Right lobe of liver (tissue), 6 donors: ENCODE measurements at regions not wholly inside any gene's neighbourhood (a gene's known extent, or its start where the extent isn't known, plus 50 kb on each side); places are given as distances from the start of the nearest gene placed in this dataset.

Experiments used
- ATAC-seq, 4 donors: fragments of 200-7000 bp; cut with Tn5 transposase; one replicate each; pipeline ENCODE4 v1.9.1; 2020; ENCODE audit warnings: mild to moderate bottlenecking in 4 of 4, moderate library complexity in 4 of 4
- DNase-seq, 3 donors: peaks; one replicate each; pipeline ENCODE4 v3.0.0-alpha.2; 2020
- H3K27ac ChIP-seq, 3 donors: fragments of 200-600 bp; one replicate each; pipeline ENCODE4 v1.8.0; 2022
- H3K27me3 ChIP-seq, 2 donors: fragments of 200-600 bp; one replicate each; pipeline ENCODE4 v1.8.0; 2022
- H3K36me3 ChIP-seq, 4 donors: fragments of 200-600 bp; sonication (generic) in 1 of 4; one replicate each; pipeline versions ENCODE4 v1.5.1 to v1.8.0; 2017 to 2022; ENCODE audit warnings: control low read depth in 1 of 4
- H3K4me1 ChIP-seq, 4 donors: fragments of 200-600 bp; sonication (generic) in 1 of 4; one replicate each; pipeline versions ENCODE4 v1.5.1 to v1.8.0; 2017 to 2022; ENCODE audit warnings: control low read depth in 1 of 4
- H3K4me3 ChIP-seq, 3 donors: fragments of 200-600 bp; one replicate each; pipeline ENCODE4 v1.8.0; 2022
- H3K9me3 ChIP-seq, 4 donors: fragments of 200-600 bp; sonication (generic) in 1 of 4; one replicate each; pipeline versions ENCODE4 v1.5.1 to v1.8.0; 2017 to 2022; ENCODE audit warnings: control low read depth in 1 of 4
- POLR2A ChIP-seq: fragments of 450-650 bp; IDR thresholded peaks from one replicate; pipeline ENCODE4 v1.6.1; 2017; ENCODE audit warnings: antibody characterized with exemption, mild to moderate bottlenecking
- WGBS: methylation state at CpG from one replicate; pipeline ENCODE4 v1.1.6; 2018; ENCODE audit warnings: low coverage, low lambda C conversion rate; ENCODE audit not compliant: insufficient coverage; ENCODE audit errors: missing lambda C conversion rate; 5-methylcytosine and 5-hydroxymethylcytosine counted together
- intact Hi-C, 2 donors: fragments of 100-400 bp; cut with DNase I; formaldehyde crosslinking; loops; one replicate each; pipeline versions ENCODE4 v1.11.2 to v1.14.1; 2022
- TF ChIP-seq, protein P1 (sequence below), 4 donors: fragments of 200-600 bp in 3 of 4; fragments of 450-650 bp in 1 of 4; IDR thresholded peaks; one replicate each; pipeline versions ENCODE4 v1.5.1 to v1.8.0; 2016 to 2022; ENCODE audit warnings: antibody characterized with exemption in 4 of 4, mild to moderate bottlenecking in 2 of 4
- donor health status: DM: no; HTN: yes; CAD: no.
- donor health status: DM: no; HTN: no; CAD: no.
- donor health status: DM: no; HTN: no; CAD: no.
- donor health status: DM: no; HTN: yes; CAD: no.
- donor health status: DM: no; HTN: yes; CAD: no.

GRCh38 chr3:78430741-78431140, 1337.1 kb downstream of the ROBO1 start:
- Histone ChIP-seq H3K9me3 (no peaks in the 10 kb centered on the region), H3K4me1 (no peaks in the 10 kb centered on the region), H3K36me3 (no peaks in the 10 kb centered on the region), H3K27me3 (no peaks in the 10 kb centered on the region), H3K4me3 (no peak overlapping the region), H3K27ac (no peak overlapping the region)
- WGBS, result 36% methylated on average over 1 of the region's 1 CpG
- no peak for TF ChIP-seq POLR2A
- intact Hi-C loops, result no loop called here
- DNase-seq, result no peak
- no peak for ATAC-seq

DNA sequence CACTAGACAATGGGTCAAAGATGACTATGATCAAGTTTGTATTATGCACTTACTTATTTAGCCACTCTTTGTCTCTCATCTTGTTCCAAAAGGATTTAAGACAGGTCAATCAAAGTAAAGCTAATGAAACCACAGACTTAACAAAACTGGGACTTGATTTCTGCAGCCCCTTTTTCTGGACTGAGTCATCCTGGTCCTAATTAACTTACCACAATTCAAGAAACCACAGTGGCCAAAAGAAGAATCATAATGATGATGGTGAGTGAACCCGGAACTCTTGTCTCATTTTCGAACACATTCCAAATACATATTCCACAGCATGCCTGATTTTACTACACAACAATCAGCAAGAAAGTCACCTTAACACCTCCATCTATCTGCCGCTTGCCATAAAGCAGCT, 1333.0 kb downstream of the ROBO1 start:
- ATAC-seq, result no peak
- Histone ChIP-seq H3K27ac (no peak overlapping the region), H3K36me3 (no peaks in the 10 kb centered on the region), H3K9me3 (no peaks in the 10 kb centered on the region), H3K27me3 (no peaks in the 10 kb centered on the region), H3K4me1 (no peaks in the 10 kb centered on the region), H3K4me3 (no peak overlapping the region)
- WGBS, result 68% methylated on average over 3 of the region's 3 CpGs
- no peak for DNase-seq
- intact Hi-C loops, result no loop called here
- TF ChIP-seq POLR2A, result no peak
- TF ChIP-seq, protein P1, sequence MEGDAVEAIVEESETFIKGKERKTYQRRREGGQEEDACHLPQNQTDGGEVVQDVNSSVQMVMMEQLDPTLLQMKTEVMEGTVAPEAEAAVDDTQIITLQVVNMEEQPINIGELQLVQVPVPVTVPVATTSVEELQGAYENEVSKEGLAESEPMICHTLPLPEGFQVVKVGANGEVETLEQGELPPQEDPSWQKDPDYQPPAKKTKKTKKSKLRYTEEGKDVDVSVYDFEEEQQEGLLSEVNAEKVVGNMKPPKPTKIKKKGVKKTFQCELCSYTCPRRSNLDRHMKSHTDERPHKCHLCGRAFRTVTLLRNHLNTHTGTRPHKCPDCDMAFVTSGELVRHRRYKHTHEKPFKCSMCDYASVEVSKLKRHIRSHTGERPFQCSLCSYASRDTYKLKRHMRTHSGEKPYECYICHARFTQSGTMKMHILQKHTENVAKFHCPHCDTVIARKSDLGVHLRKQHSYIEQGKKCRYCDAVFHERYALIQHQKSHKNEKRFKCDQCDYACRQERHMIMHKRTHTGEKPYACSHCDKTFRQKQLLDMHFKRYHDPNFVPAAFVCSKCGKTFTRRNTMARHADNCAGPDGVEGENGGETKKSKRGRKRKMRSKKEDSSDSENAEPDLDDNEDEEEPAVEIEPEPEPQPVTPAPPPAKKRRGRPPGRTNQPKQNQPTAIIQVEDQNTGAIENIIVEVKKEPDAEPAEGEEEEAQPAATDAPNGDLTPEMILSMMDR (IDR thresholded peaks at IDR 0.05), result no peak

DNA sequence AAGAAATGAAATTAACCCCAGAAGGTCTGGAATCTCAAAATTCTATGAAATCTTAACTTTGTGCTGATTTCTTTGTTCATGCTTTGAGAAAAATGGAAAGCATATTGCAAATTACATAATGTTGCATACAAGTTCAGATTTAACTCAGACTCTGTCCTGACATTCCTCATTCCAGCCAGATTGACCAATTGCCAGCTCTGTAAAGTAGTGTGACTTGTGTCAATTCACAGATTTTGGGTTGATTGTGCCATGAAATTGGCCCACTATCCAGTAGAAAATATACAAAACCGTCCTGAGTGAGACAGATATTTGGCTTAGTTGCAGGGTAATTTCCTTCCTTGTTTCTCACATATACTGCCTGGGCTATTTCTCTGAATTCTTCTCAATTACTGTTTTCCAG, 1312.6 kb downstream of the ROBO1 start:
- Histone ChIP-seq H3K4me1 (no peaks in the 10 kb centered on the region), H3K9me3 (no peaks in the 10 kb centered on the region), H3K36me3 (no peaks in the 10 kb centered on the region), H3K27ac (no peak overlapping the region), H3K27me3 (no peaks in the 10 kb centered on the region), H3K4me3 (no peak overlapping the region)
- no peak for ATAC-seq
- TF ChIP-seq, protein P1 (IDR thresholded peaks at IDR 0.05), result no peak
- TF ChIP-seq POLR2A, result no peak
- intact Hi-C loops, result no loop called here
- 29% methylated on average over 1 of the region's 1 CpG for WGBS
- no peak for DNase-seq

DNA sequence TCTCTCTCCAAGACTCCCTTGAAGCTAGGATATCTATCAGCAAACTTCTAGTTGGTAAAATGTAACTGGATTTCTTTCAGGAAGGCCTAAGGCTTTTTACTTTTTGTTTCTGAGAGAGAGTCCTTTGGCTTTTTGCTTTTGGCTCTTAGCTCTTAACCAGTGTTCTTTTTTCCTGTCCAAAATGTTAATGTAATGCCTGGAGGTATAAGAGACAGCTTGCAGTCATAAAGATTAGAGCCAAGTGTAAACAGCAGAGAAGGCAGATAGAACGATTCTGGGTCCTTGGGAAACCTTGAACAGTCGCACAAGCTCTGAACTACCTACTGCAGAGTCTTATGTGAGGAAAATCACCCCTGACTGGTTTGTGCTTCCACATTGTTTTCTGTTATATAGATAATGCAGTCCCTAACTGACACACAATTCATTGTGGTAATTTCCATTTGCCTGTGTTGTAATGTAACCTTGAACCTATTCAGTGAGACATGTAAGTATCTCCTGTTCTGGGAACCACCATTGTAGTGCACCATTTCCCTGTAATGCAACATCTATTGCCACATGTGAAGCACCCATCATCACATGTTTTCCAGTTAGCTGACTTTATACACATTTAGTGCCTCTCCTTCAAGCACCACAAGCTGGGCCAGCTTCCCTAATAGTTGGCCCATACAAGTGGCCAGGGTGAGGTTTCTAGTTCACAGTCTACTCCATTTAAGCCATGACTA, 1311.9 kb downstream of the ROBO1 start:
- no peaks in the 10 kb centered on the region for H3K9me3 ChIP-seq
- WGBS, result 44% methylated on average over 2 of the region's 2 CpGs
- TF ChIP-seq, protein P1 (IDR thresholded peaks at IDR 0.05), result no peak
- TF ChIP-seq POLR2A, result no peak
- no peaks in the 10 kb centered on the region for H3K4me1 ChIP-seq
- H3K27me3 ChIP-seq, result no peaks in the 10 kb centered on the region
- no peaks in the 10 kb centered on the region for H3K36me3 ChIP-seq
- ATAC-seq (no peak), DNase-seq (no peak)
- intact Hi-C loops, result no loop called here
- no peak overlapping the region for H3K27ac ChIP-seq
- no peak overlapping the region for H3K4me3 ChIP-seq

GRCh38 chr3:78459796-78460195, 1308.0 kb downstream of the ROBO1 start:
- Histone ChIP-seq H3K27ac (no peak overlapping the region), H3K27me3 (no peaks in the 10 kb centered on the region), H3K4me3 (no peak overlapping the region), H3K9me3 (no peaks in the 10 kb centered on the region), H3K4me1 (no peaks in the 10 kb centered on the region), H3K36me3 (no peaks in the 10 kb centered on the region)
- DNase-seq, result no peak
- no peak for TF ChIP-seq POLR2A
- TF ChIP-seq, protein P1 (IDR thresholded peaks at IDR 0.05), result no peak
- WGBS, result 48% methylated on average over 2 of the region's 2 CpGs
- intact Hi-C loops, result no loop called here
- no peak for ATAC-seq
